Epithelial cell of esophagus (primary cell): ENCODE measurements at regions not wholly inside any gene's neighbourhood (a gene's known extent, or its start where the extent isn't known, plus 50 kb on each side); places are given as distances from the start of the nearest gene placed in this dataset.
"Not testable (repeated sequence)": the region's sequence is repeated elsewhere in the genome, so short reads cannot be mapped to it uniquely, and the experiment has no call there.

ENCODE experiments used
- DNase-seq: peaks from one replicate; pipeline ENCODE4 v3.0.0; 2010; ENCODE audit warnings: low read depth
- H3K4me3 ChIP-seq: 2 replicates; pipeline ENCODE4 v1.5.1; 2011; ENCODE audit warnings: mild to moderate bottlenecking, low read length, control low read depth
- CTCF ChIP-seq: IDR thresholded peaks from 2 replicates; pipeline ENCODE4 v1.5.1; 2011; ENCODE audit warnings: low read depth, mild to moderate bottlenecking, low read length, control low read depth, inconsistent platforms; ENCODE audit not compliant: insufficient read depth; ENCODE audit errors: missing control alignments

- H3K4me3 ChIP-seq, DNase-seq: not testable (repeated sequence)
Measured at GRCh38 chr1:144140243-144140642, 168.5 kb upstream of the FAM72C start.

GRCh38 chr1:144105006-144105405 is 133.2 kb upstream of the FAM72C start:
- DNase-seq, H3K4me3 ChIP-seq: not testable (repeated sequence)

- H3K4me3 ChIP-seq, result not testable (repeated sequence)
- peak; percentile 21 for DNase-seq
Measured at GRCh38 chr1:144104000-144104677, 132.4 kb upstream of the FAM72C start.

GRCh38 chr1:144103156-144103880 is 131.5 kb upstream of the FAM72C start:
- not testable (repeated sequence) for DNase-seq, H3K4me3 ChIP-seq

GRCh38 chr1:144102046-144102745 is 130.4 kb upstream of the FAM72C start:
- not testable (repeated sequence) for H3K4me3 ChIP-seq, DNase-seq

GRCh38 chr1:144101397-144102045 is 129.7 kb upstream of the FAM72C start:
- DNase-seq, result peak; percentile 40
- no peak overlapping the region for H3K4me3 ChIP-seq

GRCh38 chr1:144077167-144077841 is 105.5 kb upstream of the FAM72C start:
- DNase-seq, result peak; percentile 8
- peak overlapping the region; percentile 37 for H3K4me3 ChIP-seq

More at GRCh38 chr1:144101397-144102045, 129.7 kb upstream of the FAM72C start:
- no peak for TF ChIP-seq CTCF

GRCh38 chr1:144076646-144077045 is 104.9 kb upstream of the FAM72C start:
- H3K4me3 ChIP-seq, DNase-seq: not testable (repeated sequence)

- DNase-seq, H3K4me3 ChIP-seq: not testable (repeated sequence)
Measured at GRCh38 chr1:144070394-144071053, 98.7 kb upstream of the FAM72C start.

- DNase-seq, H3K4me3 ChIP-seq: not testable (repeated sequence)
Measured at GRCh38 chr1:144067042-144067441, 95.3 kb upstream of the FAM72C start.

- not testable (repeated sequence) for H3K4me3 ChIP-seq, DNase-seq
Measured at GRCh38 chr1:144066071-144066813, 94.5 kb upstream of the FAM72C start.

GRCh38 chr1:144065299-144066060 is 93.7 kb upstream of the FAM72C start:
- H3K4me3 ChIP-seq, DNase-seq: not testable (repeated sequence)

- not testable (repeated sequence) for DNase-seq, H3K4me3 ChIP-seq
Measured at GRCh38 chr1:144049365-144049764, 77.6 kb upstream of the FAM72C start.

GRCh38 chr1:144046645-144047044 is 74.9 kb upstream of the FAM72C start:
- H3K4me3 ChIP-seq, DNase-seq: not testable (repeated sequence)

GRCh38 chr1:144045751-144046546 is 74.2 kb upstream of the FAM72C start:
- H3K4me3 ChIP-seq, result not testable (repeated sequence)

More at GRCh38 chr1:144045751-144046546, 74.2 kb upstream of the FAM72C start:
- DNase-seq, result peak; percentile 59
